Small intestine (tissue), 7 donors: ENCODE measurements at regions not wholly inside any gene's neighbourhood (a gene's known extent, or its start where the extent isn't known, plus 50 kb on each side); places are given as distances from the start of the nearest gene placed in this dataset.

Source experiments
- DNase-seq, 2 donors: peaks; one replicate each; pipeline versions ENCODE4 v3.0.0 to v3.0.0-alpha.2; 2013
- FAIRE-seq: peaks from 2 replicates; lab custom pipeline; 2012; peaks lifted over from hg19 to GRCh38; lab: Jason Lieb, UNC
- H3K27ac ChIP-seq, 3 donors: one replicate each; pipeline ENCODE4 v1.5.1; 2013; ENCODE audit warnings: low read length in 2 of 3, mild to moderate bottlenecking in 2 of 3, control low read depth in 1 of 3, inconsistent platforms in 1 of 3, low read depth in 1 of 3, moderate library complexity in 1 of 3
- H3K27me3 ChIP-seq, 3 donors: one replicate each; pipeline ENCODE4 v1.6.1; 2013; ENCODE audit warnings: low read length in 3 of 3, inconsistent platforms in 1 of 3; ENCODE audit not compliant: control insufficient read depth in 3 of 3, insufficient read depth in 3 of 3
- H3K36me3 ChIP-seq, 3 donors: one replicate each; pipeline ENCODE4 v1.6.1; 2013; ENCODE audit warnings: low read length in 3 of 3, inconsistent platforms in 1 of 3, low read depth in 1 of 3, mild to moderate bottlenecking in 1 of 3, moderate library complexity in 1 of 3; ENCODE audit not compliant: control insufficient read depth in 3 of 3, insufficient read depth in 2 of 3
- H3K4me1 ChIP-seq, 3 donors: one replicate each; pipeline ENCODE4 v1.6.1; 2013; ENCODE audit warnings: low read length in 2 of 3, inconsistent platforms in 1 of 3, low read depth in 1 of 3, mild to moderate bottlenecking in 1 of 3, moderate library complexity in 1 of 3; ENCODE audit not compliant: control insufficient read depth in 3 of 3, insufficient read depth in 2 of 3
- H3K4me3 ChIP-seq, 3 donors: one replicate each; pipeline ENCODE4 v1.5.1; 2013; ENCODE audit warnings: low read length in 3 of 3, control low read depth in 1 of 3, inconsistent platforms in 1 of 3, low read depth in 1 of 3, mild to moderate bottlenecking in 1 of 3, moderate library complexity in 1 of 3
- H3K9me3 ChIP-seq, 2 donors: one replicate each; pipeline ENCODE4 v1.6.1; 2013; ENCODE audit warnings: low read depth in 1 of 2, low read length in 1 of 2; ENCODE audit not compliant: control insufficient read depth in 2 of 2, insufficient read depth in 1 of 2
- WGBS, 3 donors: extraction: QIAGEN DNeasy Blood & Tissue Kit; methylation state at CpG; one replicate each; pipeline ENCODE4 v1.1.7; 2013; 5-methylcytosine and 5-hydroxymethylcytosine counted together
- donor health status: healthy with polysubstance abuse.
- donor health status: control.
- donor health status: control.
- donor health status: Bipolar disorder and iron deficiency.
- donor health status: healthy.

GRCh38 chr20:57076951-57077350 is 189.5 kb downstream of the BMP7 start:
- Histone ChIP-seq H3K9me3 (peaks cover 0 to 2% of the 10 kb centered on the region in 2 donors), H3K4me3 (no peak overlapping the region), H3K27ac (no peak overlapping the region), H3K4me1 (no peaks in the 10 kb centered on the region), H3K36me3 (no peaks in the 10 kb centered on the region), H3K27me3 (peaks cover 0 to 9% (median 7%) of the 10 kb centered on the region in 3 donors)
- FAIRE-seq: no peak
- 56 to 66% (median 66%) methylated on average over 3 of the region's 3 CpGs for WGBS, 3 donors
- DNase-seq: no peak

GRCh38 chr20:57078116-57078515 is 188.3 kb downstream of the BMP7 start:
- FAIRE-seq (no peak), DNase-seq (no peak)
- no peak overlapping the region for H3K27ac ChIP-seq
- H3K36me3 ChIP-seq: no peaks in the 10 kb centered on the region
- no peak overlapping the region for H3K4me3 ChIP-seq
- H3K4me1 ChIP-seq: no peaks in the 10 kb centered on the region
- peaks cover 0 to under 1% (median 0%) of the 10 kb centered on the region in 3 donors for H3K27me3 ChIP-seq
- peaks cover 0 to 2% of the 10 kb centered on the region in 2 donors for H3K9me3 ChIP-seq
- 73 to 82% (median 80%) methylated on average over 1 of the region's 1 CpG for WGBS, 3 donors

- Histone ChIP-seq H3K9me3 (peaks cover 0 to 2% of the 10 kb centered on the region in 2 donors), H3K27me3 (no peaks in the 10 kb centered on the region), H3K27ac (no peak overlapping the region), H3K4me3 (no peak overlapping the region), H3K4me1 (no peaks in the 10 kb centered on the region), H3K36me3 (no peaks in the 10 kb centered on the region)
- FAIRE-seq (no peak), DNase-seq (no peak)
- WGBS, 3 donors: 49 to 62% (median 62%) methylated on average over 2 of the region's 2 CpGs
Measured at GRCh38 chr20:57079031-57080005, 187.1 kb downstream of the BMP7 start.

GRCh38 chr20:57080796-57081195 is 185.6 kb downstream of the BMP7 start:
- no peak for DNase-seq
- Histone ChIP-seq H3K27ac (no peak overlapping the region), H3K4me1 (no peaks in the 10 kb centered on the region), H3K9me3 (peaks cover 0 to 2% of the 10 kb centered on the region in 2 donors), H3K4me3 (no peak overlapping the region), H3K36me3 (no peaks in the 10 kb centered on the region), H3K27me3 (no peaks in the 10 kb centered on the region)
- no peak for FAIRE-seq

DNA sequence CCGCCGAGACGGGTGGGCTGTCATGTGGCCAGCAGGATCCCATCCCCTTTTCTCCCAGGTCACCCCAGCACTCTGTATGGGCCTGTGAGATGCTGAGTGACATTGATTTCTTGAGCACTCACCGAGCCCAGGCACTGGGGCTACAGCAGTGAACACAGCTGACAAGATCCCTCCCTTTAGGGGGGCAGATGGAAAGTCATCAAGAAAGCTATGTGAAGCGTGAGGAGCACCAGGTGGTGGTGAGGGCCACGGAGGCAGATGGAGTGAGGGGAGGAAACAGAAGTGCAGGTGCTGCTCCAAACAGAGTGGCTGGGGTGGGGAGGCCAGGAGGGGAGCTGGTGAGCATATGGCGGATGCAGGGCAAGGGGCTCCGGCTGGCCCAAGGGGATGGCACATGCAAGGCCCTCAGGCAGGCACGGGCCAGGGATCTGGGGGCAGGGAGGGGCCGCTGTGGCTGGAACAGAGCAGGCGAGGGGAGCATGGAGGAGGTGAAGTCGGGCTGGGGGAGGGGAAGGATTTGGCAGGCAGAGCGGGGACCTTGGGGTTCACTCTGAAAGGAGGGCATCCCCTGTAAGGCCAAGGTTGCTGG is 184.0 kb downstream of the BMP7 start:
- H3K27me3 ChIP-seq: no peaks in the 10 kb centered on the region
- H3K36me3 ChIP-seq: no peaks in the 10 kb centered on the region
- FAIRE-seq (no peak), DNase-seq (no peak)
- H3K4me3 ChIP-seq: no peak overlapping the region
- no peaks in the 10 kb centered on the region for H3K4me1 ChIP-seq
- H3K27ac ChIP-seq: no peak overlapping the region
- WGBS, 3 donors: 71 to 73% (median 72%) methylated on average over 13 of the region's 13 CpGs
- peaks cover 0 to 2% of the 10 kb centered on the region in 2 donors for H3K9me3 ChIP-seq

DNA sequence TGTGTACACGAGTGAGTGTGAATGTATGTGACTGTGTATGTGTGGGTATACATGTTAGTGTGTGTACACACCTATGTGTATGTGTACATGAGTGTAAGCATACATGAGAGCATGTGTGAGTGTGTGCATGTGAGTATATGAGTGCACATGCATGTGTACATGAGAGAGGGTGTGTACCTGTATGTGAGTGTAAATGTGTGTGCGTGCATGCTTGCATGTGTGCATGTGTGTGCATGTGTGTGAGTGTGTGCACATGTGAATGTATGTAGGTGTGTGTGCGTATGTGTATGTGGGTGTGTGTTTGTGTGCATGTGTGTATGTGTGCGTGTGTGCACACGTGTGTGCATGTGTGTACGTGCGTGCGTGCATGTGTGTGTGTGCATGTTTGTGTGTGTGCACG is 183.4 kb downstream of the BMP7 start:
- DNase-seq: no peak
- 79 to 87% (median 87%) methylated on average over 9 of the region's 9 CpGs for WGBS, 3 donors
- H3K4me1 ChIP-seq: no peaks in the 10 kb centered on the region

DNA sequence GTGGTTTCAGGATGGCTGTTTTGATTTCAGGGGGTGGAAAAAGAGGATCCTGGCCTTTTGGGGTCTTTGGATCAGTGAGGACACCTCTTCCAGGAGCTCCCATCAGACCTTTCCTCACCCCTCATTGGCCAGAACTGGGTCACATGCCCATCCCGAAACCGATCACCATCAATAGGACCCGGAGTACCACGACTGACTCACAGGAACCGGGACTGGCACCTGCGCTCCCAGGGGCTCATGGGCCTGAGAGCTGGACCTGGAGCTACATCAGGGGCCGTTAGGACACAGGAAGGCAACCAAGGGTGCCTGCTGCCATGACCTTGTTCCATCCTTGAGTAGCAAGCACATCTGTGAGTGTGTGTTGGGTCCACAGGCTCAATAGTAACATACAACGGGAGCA is 180.4 kb downstream of the BMP7 start:
- Histone ChIP-seq H3K4me1 (no peaks in the 10 kb centered on the region), H3K9me3 (no peaks in the 10 kb centered on the region), H3K27me3 (no peaks in the 10 kb centered on the region), H3K27ac (no peak overlapping the region), H3K36me3 (no peaks in the 10 kb centered on the region), H3K4me3 (no peak overlapping the region)
- WGBS, 3 donors: 80 to 85% (median 85%) methylated on average over 8 of the region's 8 CpGs
- no peak for DNase-seq
- FAIRE-seq: no peak

More for the DNA sequence above, 183.4 kb downstream of the BMP7 start:
- H3K4me3 ChIP-seq: no peak overlapping the region
- H3K27ac ChIP-seq: no peak overlapping the region
- H3K9me3 ChIP-seq: peaks cover 0 to 2% of the 10 kb centered on the region in 2 donors
- no peaks in the 10 kb centered on the region for H3K36me3 ChIP-seq
- no peaks in the 10 kb centered on the region for H3K27me3 ChIP-seq
- no peak for FAIRE-seq

- H3K27ac ChIP-seq: no peak overlapping the region
- no peaks in the 10 kb centered on the region for H3K4me1 ChIP-seq
- DNase-seq (peak in 1 of 2 donors; percentile 6), FAIRE-seq (no peak)
- H3K9me3 ChIP-seq: no peaks in the 10 kb centered on the region
- H3K36me3 ChIP-seq: no peaks in the 10 kb centered on the region
- 32 to 52% (median 49%) methylated on average over 16 of the region's 16 CpGs for WGBS, 3 donors
- H3K4me3 ChIP-seq: no peak overlapping the region
- no peaks in the 10 kb centered on the region for H3K27me3 ChIP-seq
Measured at GRCh38 chr20:57087102-57087501, 179.3 kb downstream of the BMP7 start.
